Natural killer cell (primary cell): ENCODE measurements at regions not wholly inside any gene's neighbourhood (a gene's known extent, or its start where the extent isn't known, plus 50 kb on each side); places are given as distances from the start of the nearest gene placed in this dataset.

ENCODE experiments used
- ATAC-seq, 3 donors: fragments of 150-1000 bp in 2 of 3; fragments of 200-7000 bp in 1 of 3; cut with Tn5 transposase; 1 replicate in 1 of 3; 2 replicates in 2 of 3; pipeline ENCODE4 v1.10.0; 2021; ENCODE audit warnings: mild to moderate bottlenecking in 2 of 3, moderate library complexity in 2 of 3
- DNase-seq, 2 donors: peaks; one replicate each; pipeline versions ENCODE4 v3.0.0 to v3.0.0-alpha.2; 2013 to 2021; ENCODE audit warnings: mixed read lengths in 1 of 2
- H3K27ac ChIP-seq: one replicate; pipeline ENCODE4 v1.5.1; 2013; ENCODE audit warnings: mild to moderate bottlenecking, low read length
- H3K27me3 ChIP-seq: one replicate; pipeline ENCODE4 v1.6.1; 2013; ENCODE audit warnings: low read length; ENCODE audit not compliant: control insufficient read depth, insufficient read depth
- H3K36me3 ChIP-seq: one replicate; pipeline ENCODE4 v1.6.1; 2013; ENCODE audit warnings: low read length; ENCODE audit not compliant: control insufficient read depth, insufficient read depth
- H3K4me1 ChIP-seq: one replicate; pipeline ENCODE4 v1.6.1; 2013; ENCODE audit warnings: low read length; ENCODE audit not compliant: control insufficient read depth, insufficient read depth
- H3K4me3 ChIP-seq: one replicate; pipeline ENCODE4 v1.5.1; 2013; ENCODE audit warnings: low read length
- H3K9me3 ChIP-seq: one replicate; pipeline ENCODE4 v1.6.1; 2013; ENCODE audit warnings: low read length; ENCODE audit not compliant: control insufficient read depth, insufficient read depth
- H3K27ac Mint-ChIP-seq, 2 donors: one replicate each; pipeline ENCODE4 v1.8.0; 2022; ENCODE audit warnings: mild to moderate bottlenecking in 2 of 2, mixed read lengths in 2 of 2, moderate library complexity in 1 of 2
- H3K27me3 Mint-ChIP-seq, 2 donors: one replicate each; pipeline ENCODE4 v1.8.0; 2022; ENCODE audit warnings: low read depth in 2 of 2, mixed read lengths in 2 of 2
- H3K36me3 Mint-ChIP-seq: one replicate; pipeline ENCODE4 v1.8.0; 2022; ENCODE audit warnings: mixed read lengths
- H3K4me1 Mint-ChIP-seq, 2 donors: one replicate each; pipeline ENCODE4 v1.8.0; 2022; ENCODE audit warnings: mixed read lengths in 2 of 2
- H3K4me3 Mint-ChIP-seq: one replicate; pipeline ENCODE4 v1.8.0; 2022; ENCODE audit warnings: mild to moderate bottlenecking, moderate library complexity, mixed read lengths
- H3K9me3 Mint-ChIP-seq, 2 donors: one replicate each; pipeline ENCODE4 v1.8.0; 2022; ENCODE audit warnings: mixed read lengths in 2 of 2
- WGBS: methylation state at CpG from one replicate; pipeline ENCODE4 v1.1.7; 2013; ENCODE audit warnings: missing lambda C conversion rate; ENCODE audit not compliant: insufficient coverage; 5-methylcytosine and 5-hydroxymethylcytosine counted together
- intact Hi-C: fragments of 100-400 bp; cut with micrococcal nuclease; formaldehyde crosslinking; loops from one replicate; pipeline ENCODE4 v1.14.2; 2022
- TF ChIP-seq, protein P1 (sequence below): fragments of 200-600 bp; IDR thresholded peaks from one replicate; pipeline ENCODE4 v1.8.0; 2022; ENCODE audit warnings: antibody characterized with exemption

DNA sequence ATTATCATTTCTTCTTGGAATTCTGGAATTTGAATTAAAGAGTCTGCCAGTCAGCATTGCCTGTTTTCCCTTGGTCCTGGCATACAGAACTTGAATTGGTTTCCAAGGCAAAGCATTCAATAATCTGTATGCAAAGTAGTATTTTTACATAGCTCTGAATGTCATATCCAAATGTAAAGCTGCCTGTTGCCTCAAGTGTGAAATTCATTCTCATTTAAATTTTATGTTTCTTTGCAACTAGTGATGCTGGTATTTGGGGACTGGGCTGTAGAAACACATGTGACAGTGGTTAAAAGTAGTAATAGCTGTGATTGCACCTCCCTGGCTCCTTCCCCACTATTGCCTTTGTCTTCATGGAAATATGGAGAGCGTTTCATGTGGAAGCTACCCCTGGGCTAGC lies 743.9 kb upstream of the GOLIM4 start:
- Mint-ChIP-seq H3K36me3 (no peaks in the 10 kb centered on the region), H3K27me3 (no peaks in the 10 kb centered on the region), H3K9me3 (no peaks in the 10 kb centered on the region), H3K4me1 (no peaks in the 10 kb centered on the region), H3K27ac (no peak overlapping the region), H3K4me3 (no peak overlapping the region)
- Histone ChIP-seq H3K27me3 (no peaks in the 10 kb centered on the region), H3K9me3 (no peaks in the 10 kb centered on the region), H3K4me3 (no peak overlapping the region), H3K4me1 (no peaks in the 10 kb centered on the region), H3K36me3 (no peaks in the 10 kb centered on the region), H3K27ac (no peak overlapping the region)
- TF ChIP-seq, protein P1, sequence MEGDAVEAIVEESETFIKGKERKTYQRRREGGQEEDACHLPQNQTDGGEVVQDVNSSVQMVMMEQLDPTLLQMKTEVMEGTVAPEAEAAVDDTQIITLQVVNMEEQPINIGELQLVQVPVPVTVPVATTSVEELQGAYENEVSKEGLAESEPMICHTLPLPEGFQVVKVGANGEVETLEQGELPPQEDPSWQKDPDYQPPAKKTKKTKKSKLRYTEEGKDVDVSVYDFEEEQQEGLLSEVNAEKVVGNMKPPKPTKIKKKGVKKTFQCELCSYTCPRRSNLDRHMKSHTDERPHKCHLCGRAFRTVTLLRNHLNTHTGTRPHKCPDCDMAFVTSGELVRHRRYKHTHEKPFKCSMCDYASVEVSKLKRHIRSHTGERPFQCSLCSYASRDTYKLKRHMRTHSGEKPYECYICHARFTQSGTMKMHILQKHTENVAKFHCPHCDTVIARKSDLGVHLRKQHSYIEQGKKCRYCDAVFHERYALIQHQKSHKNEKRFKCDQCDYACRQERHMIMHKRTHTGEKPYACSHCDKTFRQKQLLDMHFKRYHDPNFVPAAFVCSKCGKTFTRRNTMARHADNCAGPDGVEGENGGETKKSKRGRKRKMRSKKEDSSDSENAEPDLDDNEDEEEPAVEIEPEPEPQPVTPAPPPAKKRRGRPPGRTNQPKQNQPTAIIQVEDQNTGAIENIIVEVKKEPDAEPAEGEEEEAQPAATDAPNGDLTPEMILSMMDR: no peak
- no peak for ATAC-seq
- 88% methylated on average over 1 of the region's 1 CpG for WGBS
- DNase-seq: no peak
- intact Hi-C loops: no loop called here

- ATAC-seq: no peak
- WGBS: no CpG with 5 or more reads among the region's 1 CpG
Observed at GRCh38 chr3:168834558-168834957, 738.8 kb upstream of the GOLIM4 start.

GRCh38 chr3:168828943-168829342 lies 733.2 kb upstream of the GOLIM4 start:
- intact Hi-C loops: no loop called here
- Mint-ChIP-seq H3K27ac (no peak overlapping the region), H3K4me1 (no peaks in the 10 kb centered on the region), H3K4me3 (no peak overlapping the region), H3K9me3 (no peaks in the 10 kb centered on the region), H3K36me3 (no peaks in the 10 kb centered on the region), H3K27me3 (no peaks in the 10 kb centered on the region)
- WGBS: 88% methylated on average over 5 of the region's 5 CpGs
- Histone ChIP-seq H3K27ac (no peak overlapping the region), H3K9me3 (no peaks in the 10 kb centered on the region), H3K4me3 (no peak overlapping the region), H3K27me3 (no peaks in the 10 kb centered on the region), H3K36me3 (no peaks in the 10 kb centered on the region), H3K4me1 (no peaks in the 10 kb centered on the region)
- DNase-seq (no peak), ATAC-seq (no peak)
- TF ChIP-seq, protein P1: no peak

More at GRCh38 chr3:168834558-168834957, 738.8 kb upstream of the GOLIM4 start:
- DNase-seq: no peak
- Mint-ChIP-seq H3K4me1 (no peaks in the 10 kb centered on the region), H3K9me3 (no peaks in the 10 kb centered on the region), H3K36me3 (no peaks in the 10 kb centered on the region), H3K27ac (no peak overlapping the region), H3K27me3 (no peaks in the 10 kb centered on the region), H3K4me3 (no peak overlapping the region)
- Histone ChIP-seq H3K27ac (no peak overlapping the region), H3K9me3 (no peaks in the 10 kb centered on the region), H3K4me1 (no peaks in the 10 kb centered on the region), H3K27me3 (no peaks in the 10 kb centered on the region), H3K4me3 (no peak overlapping the region), H3K36me3 (no peaks in the 10 kb centered on the region)
- TF ChIP-seq, protein P1: no peak
- intact Hi-C loops: no loop called here

DNA sequence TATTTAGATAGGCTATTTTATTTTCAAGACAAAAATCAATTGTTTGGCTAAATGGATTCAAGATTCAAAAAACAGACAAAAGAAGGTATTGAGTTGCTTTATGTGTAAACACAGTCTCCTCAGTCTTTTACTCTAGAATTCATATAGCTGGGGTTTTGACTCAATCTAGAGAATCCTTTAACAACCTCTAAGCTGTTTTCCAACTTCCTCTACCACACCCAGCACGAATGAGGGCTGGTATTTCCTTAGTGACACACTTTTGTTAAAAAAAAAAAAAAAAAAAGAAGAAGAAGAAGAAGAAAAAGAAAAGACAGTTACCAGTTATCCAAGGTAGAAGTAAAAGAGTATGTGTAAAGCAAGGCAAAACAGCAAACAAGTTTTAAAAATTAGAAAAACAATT lies 732.8 kb upstream of the GOLIM4 start:
- Histone ChIP-seq H3K4me3 (no peak overlapping the region), H3K27me3 (no peaks in the 10 kb centered on the region), H3K27ac (no peak overlapping the region), H3K36me3 (no peaks in the 10 kb centered on the region), H3K9me3 (no peaks in the 10 kb centered on the region), H3K4me1 (no peaks in the 10 kb centered on the region)
- TF ChIP-seq, protein P1: no peak
- no peaks in the 10 kb centered on the region for H3K9me3 Mint-ChIP-seq
- no peak overlapping the region for H3K27ac Mint-ChIP-seq
- no peaks in the 10 kb centered on the region for H3K27me3 Mint-ChIP-seq
- no peaks in the 10 kb centered on the region for H3K36me3 Mint-ChIP-seq
- no peak overlapping the region for H3K4me3 Mint-ChIP-seq
- H3K4me1 Mint-ChIP-seq: no peaks in the 10 kb centered on the region
- intact Hi-C loops: no loop called here
- ATAC-seq: no peak
- DNase-seq: no peak
- WGBS: no CpG with 5 or more reads among the region's 1 CpG
